GM13976 (cell line): ENCODE measurements at regions not wholly inside any gene's neighbourhood (a gene's known extent, or its start where the extent isn't known, plus 50 kb on each side); places are given as distances from the start of the nearest gene placed in this dataset.
"Not testable (repeated sequence)": the region's sequence is repeated elsewhere in the genome, so short reads cannot be mapped to it uniquely, and the experiment has no call there.

ENCODE experiments used
- DNase-seq: peaks from one replicate; pipeline ENCODE4 v3.0.0; 2012; ENCODE audit warnings: low spot score
- in situ Hi-C: fragments of 300-500 bp; cut with MboI; formaldehyde crosslinking; loops from one replicate; pipeline ENCODE4 v1.12.0; 2022; ENCODE audit warnings: low sequenced_read_pairs, mixed read lengths, inconsistent platforms; ENCODE audit not compliant: unreplicated experiment
- TF ChIP-seq, protein P1 (sequence below): IDR thresholded peaks from 2 replicates; pipeline ENCODE4 v1.5.1; 2012; ENCODE audit warnings: borderline replicate concordance, mild to moderate bottlenecking; ENCODE audit not compliant: insufficient read depth; ENCODE audit errors: extremely low read depth, missing control alignments, control extremely low read depth

DNA sequence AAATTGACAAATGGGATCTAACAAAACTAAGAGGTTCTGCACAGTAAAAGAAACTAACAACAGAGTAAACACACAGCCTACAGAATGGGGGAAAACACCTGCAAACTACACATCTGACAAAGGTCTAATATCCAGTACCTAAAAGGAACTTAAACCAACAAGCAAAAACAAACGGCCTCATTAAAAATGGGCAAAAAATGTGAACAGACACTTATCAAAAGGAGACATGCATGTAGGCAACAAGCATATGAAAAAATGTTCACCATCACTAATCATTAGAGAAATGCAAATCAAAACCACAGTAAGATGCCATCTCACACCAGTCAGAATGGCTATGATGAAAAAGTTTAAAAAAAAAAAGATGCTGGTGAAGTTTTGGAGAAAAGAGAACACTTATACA, 197.4 kb downstream of the KBTBD2 start:
- in situ Hi-C loops = no loop called here
- TF ChIP-seq, protein P1, sequence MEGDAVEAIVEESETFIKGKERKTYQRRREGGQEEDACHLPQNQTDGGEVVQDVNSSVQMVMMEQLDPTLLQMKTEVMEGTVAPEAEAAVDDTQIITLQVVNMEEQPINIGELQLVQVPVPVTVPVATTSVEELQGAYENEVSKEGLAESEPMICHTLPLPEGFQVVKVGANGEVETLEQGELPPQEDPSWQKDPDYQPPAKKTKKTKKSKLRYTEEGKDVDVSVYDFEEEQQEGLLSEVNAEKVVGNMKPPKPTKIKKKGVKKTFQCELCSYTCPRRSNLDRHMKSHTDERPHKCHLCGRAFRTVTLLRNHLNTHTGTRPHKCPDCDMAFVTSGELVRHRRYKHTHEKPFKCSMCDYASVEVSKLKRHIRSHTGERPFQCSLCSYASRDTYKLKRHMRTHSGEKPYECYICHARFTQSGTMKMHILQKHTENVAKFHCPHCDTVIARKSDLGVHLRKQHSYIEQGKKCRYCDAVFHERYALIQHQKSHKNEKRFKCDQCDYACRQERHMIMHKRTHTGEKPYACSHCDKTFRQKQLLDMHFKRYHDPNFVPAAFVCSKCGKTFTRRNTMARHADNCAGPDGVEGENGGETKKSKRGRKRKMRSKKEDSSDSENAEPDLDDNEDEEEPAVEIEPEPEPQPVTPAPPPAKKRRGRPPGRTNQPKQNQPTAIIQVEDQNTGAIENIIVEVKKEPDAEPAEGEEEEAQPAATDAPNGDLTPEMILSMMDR = no peak
- DNase-seq = no peak

DNA sequence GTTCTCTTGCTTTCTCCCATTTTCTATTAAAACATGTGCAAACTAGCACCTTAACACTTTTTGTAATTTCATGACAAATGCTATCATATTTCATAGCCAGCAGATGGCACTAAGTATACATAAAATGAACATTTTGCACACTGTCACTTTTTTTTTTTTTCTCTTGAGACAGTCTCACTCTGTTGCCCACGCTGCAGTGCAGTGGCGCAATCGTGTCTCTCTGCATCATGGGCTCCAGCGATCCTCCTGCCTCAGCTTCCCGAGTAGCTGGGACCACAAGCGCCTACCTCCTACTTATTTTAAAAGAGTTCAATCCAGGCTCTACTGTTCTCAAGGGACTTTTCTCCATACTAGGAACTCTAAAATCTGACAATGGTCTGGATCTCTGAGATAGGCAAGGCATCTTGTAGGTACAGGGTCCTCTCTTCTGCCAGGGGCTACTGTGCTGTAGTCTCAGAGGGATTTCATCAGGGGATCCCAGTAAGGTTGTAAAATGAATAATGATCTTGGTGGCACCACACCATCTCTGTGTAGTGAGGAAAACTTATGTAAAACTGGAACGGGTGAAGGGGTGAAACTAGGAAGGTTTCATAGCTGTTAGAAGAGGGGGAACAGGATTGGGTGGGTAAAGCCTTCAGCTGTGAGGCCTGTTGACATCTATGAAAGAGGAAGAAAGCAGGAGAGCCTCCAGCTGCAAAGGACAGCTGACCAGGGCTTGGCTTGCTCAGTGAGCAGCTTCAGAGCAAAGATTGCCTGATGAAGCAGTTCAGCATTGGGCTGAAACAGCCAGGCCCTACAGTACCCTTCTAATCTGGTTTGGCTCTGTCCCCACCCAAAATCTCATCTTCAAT, 196.9 kb downstream of the AVL9 start:
- DNase-seq, in situ Hi-C loops: not testable (repeated sequence)

DNA sequence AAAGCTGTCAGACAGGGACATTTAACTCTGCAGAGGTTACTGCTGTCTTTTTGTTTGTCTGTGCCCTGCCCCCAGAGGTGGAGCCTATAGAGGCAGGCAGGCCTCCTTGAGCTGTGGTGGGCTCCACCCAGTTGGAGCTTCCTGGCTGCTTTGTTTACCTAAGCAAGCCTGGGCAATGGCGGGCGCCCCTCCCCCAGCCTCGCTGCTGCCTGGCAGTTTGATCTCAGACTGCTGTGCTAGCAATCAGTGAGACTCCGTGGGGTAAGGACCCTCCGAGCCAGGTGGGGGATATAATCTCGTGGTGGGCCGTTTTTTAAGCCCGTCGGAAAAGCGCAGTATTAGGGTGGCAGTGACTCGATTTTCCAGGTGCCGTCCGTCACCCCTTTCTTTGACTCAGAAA, 192.8 kb downstream of the AVL9 start:
- in situ Hi-C loops, DNase-seq: not testable (repeated sequence)

DNA sequence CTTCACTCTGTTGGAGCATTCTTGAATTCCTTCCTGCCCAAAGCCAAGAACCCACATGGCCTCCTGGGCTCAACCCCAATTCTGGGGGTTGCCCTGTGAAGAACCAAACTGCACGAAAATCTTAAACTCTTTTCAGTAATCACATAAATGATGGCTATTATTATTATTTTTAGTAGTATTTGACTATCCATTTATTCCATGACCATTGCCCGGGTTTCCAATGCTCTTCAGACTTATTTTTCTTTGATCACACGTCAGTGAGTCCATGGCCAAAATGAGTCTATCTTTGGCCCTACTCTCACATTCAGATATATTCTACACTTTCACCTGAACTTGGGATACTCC, 185.9 kb downstream of the AVL9 start:
- in situ Hi-C loops = no loop called here
- DNase-seq = no peak
- TF ChIP-seq, protein P1 = no peak

DNA sequence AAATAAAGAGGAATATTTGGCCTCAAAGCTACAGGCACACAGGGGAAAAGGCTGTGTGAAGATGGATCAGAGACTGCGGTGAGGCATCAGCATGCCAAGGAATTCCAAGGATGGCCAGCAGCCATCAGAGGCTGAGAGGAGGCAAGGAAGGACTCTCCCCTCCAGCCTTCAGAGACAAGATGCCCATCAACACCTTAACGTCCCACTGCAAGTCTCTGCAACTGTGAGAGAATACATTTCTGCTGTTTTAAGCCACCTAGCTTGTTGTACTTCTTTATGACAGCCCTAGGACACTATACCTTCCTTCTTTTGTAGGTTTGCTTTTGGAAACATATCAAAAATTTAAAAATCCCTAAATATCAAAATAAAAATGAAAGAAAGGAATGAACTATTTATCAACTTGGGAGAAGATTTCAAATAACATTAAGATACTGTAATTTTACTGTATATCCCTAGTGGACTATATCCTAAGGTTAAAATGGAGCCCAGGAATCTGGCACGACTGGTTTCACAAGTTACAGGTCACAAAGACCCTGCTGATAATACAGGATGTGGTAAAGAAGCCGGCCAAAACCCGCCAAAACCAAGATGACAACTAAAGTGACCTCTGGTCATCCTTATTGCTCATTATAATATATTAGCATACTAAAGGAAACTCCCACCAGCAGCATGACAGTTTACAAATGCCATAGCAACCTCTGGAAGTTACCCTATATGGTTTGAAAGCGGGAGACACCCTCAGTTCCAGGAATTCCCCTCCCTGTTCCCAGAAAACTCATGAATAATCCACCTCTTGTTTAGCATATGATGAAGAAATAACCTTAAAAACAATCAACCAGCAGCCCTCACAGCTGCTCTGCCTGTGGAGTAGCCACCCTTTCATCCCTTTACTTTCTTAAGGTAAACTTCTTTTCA, 185.2 kb downstream of the AVL9 start:
- TF ChIP-seq, protein P1 = no peak
- DNase-seq = no peak
- in situ Hi-C loops = no loop called here

DNA sequence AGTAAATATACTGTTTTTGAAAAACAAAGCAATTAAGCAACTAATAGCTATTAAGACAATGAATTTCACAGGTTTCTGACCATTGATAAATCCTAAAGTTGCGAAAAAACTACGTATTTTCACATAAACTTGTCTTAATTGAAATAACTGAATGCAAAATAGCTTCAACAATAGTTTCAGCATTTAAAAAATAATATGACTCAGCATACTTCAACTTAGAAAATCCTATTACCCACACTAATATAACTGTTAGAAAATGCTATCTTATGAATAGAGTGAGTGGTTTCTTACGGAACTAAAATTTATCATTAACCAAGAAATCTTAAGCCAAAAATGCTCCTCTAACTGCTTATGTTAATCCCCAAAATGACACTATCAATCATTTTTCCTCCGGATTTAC, 183.9 kb downstream of the AVL9 start:
- TF ChIP-seq, protein P1 = no peak
- DNase-seq = no peak
- in situ Hi-C loops = no loop called here

DNA sequence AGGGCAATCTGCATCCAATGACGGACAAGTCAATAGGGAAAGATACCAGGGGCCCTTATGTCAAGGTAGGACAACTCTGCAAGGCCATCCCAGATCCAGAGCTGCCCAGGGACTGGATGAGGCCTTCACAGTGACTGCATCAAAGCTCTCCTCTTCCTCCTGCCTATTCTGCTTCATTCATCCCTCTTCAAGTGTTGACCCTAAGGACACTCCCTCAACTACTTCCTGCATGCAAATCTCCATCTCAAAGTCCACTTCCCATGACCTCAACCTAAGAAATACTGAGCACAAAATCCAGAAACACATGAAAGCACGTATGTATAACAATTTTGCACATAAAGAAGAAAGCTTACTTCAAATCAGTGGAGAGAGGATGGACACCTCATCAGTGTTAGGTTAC, 182.3 kb downstream of the AVL9 start:
- no peak for DNase-seq
- TF ChIP-seq, protein P1 = no peak
- in situ Hi-C loops = no loop called here
